ENCODE measurements at regions not wholly inside any gene's neighbourhood (a gene's known extent, or its start where the extent isn't known, plus 50 kb on each side); places are given as distances from the start of the nearest gene placed in this dataset.

DNA sequence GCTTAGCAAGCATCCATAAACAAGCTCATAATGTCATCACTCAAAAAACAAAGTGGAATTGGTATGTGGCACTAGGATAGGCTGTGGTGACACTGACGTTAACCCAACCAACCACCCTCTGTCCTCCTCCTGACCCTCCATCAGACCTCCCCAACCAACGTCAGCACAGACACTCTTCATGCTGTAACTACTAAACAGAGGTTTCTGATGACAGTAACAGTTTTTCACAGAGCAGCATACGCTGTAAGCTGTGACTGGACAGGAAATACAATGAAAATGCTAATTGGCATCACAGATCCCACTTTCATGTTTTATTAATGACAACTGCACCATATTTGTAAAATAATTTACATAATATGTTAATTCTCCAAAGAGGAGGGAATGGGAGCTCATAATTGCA, 238.0 kb downstream of the IRS2 start:
- peaks cover 13% of the 10 kb centered on the region for H3K4me1 Mint-ChIP-seq (ENCODE audit: low read depth)
- DNase-seq (ENCODE audit: low spot score), result no peak
- TF ChIP-seq, protein P1, sequence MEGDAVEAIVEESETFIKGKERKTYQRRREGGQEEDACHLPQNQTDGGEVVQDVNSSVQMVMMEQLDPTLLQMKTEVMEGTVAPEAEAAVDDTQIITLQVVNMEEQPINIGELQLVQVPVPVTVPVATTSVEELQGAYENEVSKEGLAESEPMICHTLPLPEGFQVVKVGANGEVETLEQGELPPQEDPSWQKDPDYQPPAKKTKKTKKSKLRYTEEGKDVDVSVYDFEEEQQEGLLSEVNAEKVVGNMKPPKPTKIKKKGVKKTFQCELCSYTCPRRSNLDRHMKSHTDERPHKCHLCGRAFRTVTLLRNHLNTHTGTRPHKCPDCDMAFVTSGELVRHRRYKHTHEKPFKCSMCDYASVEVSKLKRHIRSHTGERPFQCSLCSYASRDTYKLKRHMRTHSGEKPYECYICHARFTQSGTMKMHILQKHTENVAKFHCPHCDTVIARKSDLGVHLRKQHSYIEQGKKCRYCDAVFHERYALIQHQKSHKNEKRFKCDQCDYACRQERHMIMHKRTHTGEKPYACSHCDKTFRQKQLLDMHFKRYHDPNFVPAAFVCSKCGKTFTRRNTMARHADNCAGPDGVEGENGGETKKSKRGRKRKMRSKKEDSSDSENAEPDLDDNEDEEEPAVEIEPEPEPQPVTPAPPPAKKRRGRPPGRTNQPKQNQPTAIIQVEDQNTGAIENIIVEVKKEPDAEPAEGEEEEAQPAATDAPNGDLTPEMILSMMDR (IDR thresholded peaks at IDR 0.05), result no peak
- no peaks in the 10 kb centered on the region for H3K36me3 Mint-ChIP-seq (ENCODE audit: low read depth)
- H3K27ac Mint-ChIP-seq (ENCODE audit: unreplicated experiment), result no peak overlapping the region
- no peaks in the 10 kb centered on the region for H3K9me3 Mint-ChIP-seq (ENCODE audit: low read depth)
- H3K27me3 Mint-ChIP-seq (ENCODE audit: low read depth), result no peaks in the 10 kb centered on the region
- no peak overlapping the region for H3K4me3 Mint-ChIP-seq (ENCODE audit: unreplicated experiment)

- TF ChIP-seq, protein P1 (IDR thresholded peaks at IDR 0.05), result no peak
- Mint-ChIP-seq H3K27me3 (ENCODE audit: low read depth) (no peaks in the 10 kb centered on the region), H3K27ac (ENCODE audit: unreplicated experiment) (no peak overlapping the region), H3K4me3 (ENCODE audit: unreplicated experiment) (no peak overlapping the region), H3K9me3 (ENCODE audit: low read depth) (no peaks in the 10 kb centered on the region), H3K4me1 (ENCODE audit: low read depth) (peaks cover 13% of the 10 kb centered on the region), H3K36me3 (ENCODE audit: low read depth) (no peaks in the 10 kb centered on the region)
- DNase-seq (ENCODE audit: low spot score), result no peak
These were observed 238.4 kb downstream of the IRS2 start for GRCh38 chr13:109547942-109548341.

DNA sequence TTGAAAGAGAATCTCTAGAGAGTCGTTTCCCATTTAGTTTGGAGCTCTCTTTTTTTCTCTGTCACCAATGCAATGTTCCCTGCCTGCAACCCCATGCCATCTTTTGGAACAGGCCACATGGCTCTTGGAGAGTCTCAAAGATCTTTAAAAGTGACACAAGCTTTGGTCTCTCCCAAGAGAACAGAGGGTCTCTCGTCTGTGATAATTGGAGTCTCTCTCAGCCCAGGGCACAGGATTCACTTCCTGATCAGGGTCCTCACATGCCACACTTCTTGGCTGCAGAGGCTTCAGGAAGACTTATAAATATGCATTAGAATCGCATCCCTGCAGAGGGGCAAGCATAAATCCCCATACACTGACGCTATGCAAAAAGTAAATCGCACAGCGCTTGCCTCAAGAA, 240.5 kb downstream of the IRS2 start:
- H3K4me3 Mint-ChIP-seq (ENCODE audit: unreplicated experiment), result no peak overlapping the region
- H3K36me3 Mint-ChIP-seq (ENCODE audit: low read depth), result no peaks in the 10 kb centered on the region

DNA sequence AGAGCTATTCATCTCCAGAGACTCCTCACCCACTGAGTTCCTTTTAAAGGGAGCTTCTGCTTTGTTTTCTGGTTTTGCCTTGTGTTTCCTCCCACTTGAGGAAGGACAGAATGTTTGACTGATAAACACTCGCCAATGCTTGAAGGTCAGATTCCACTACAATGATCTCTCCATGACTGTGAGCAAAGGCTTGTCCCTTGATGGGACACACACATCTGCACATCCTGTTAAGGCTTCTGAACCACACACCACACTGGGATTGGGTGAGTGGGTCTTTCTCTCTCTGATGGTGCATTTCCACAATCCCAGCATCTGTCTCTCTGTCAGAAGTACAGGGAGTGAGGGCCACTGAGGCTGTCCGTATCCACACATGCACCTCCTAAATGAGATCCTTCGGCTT, 245.3 kb downstream of the IRS2 start:
- DNase-seq (ENCODE audit: low spot score), result no peak
- TF ChIP-seq, protein P1 (IDR thresholded peaks at IDR 0.05), result no peak
- no peaks in the 10 kb centered on the region for H3K27me3 Mint-ChIP-seq (ENCODE audit: low read depth)
- H3K36me3 Mint-ChIP-seq (ENCODE audit: low read depth), result no peaks in the 10 kb centered on the region
- no peak overlapping the region for H3K4me3 Mint-ChIP-seq (ENCODE audit: unreplicated experiment)
- peaks cover 10% of the 10 kb centered on the region for H3K4me1 Mint-ChIP-seq (ENCODE audit: low read depth)
- H3K27ac Mint-ChIP-seq (ENCODE audit: unreplicated experiment), result no peak overlapping the region
- H3K9me3 Mint-ChIP-seq (ENCODE audit: low read depth), result no peaks in the 10 kb centered on the region

More for the DNA sequence above, 240.5 kb downstream of the IRS2 start:
- Mint-ChIP-seq H3K9me3 (ENCODE audit: low read depth) (no peaks in the 10 kb centered on the region), H3K27ac (ENCODE audit: unreplicated experiment) (no peak overlapping the region), H3K27me3 (ENCODE audit: low read depth) (no peaks in the 10 kb centered on the region), H3K4me1 (ENCODE audit: low read depth) (peaks cover 13% of the 10 kb centered on the region)
- DNase-seq (ENCODE audit: low spot score), result no peak
- TF ChIP-seq, protein P1 (IDR thresholded peaks at IDR 0.05), result no peak

GRCh38 chr13:109537584-109537983, 248.8 kb downstream of the IRS2 start:
- Mint-ChIP-seq H3K9me3 (ENCODE audit: low read depth) (no peaks in the 10 kb centered on the region), H3K27me3 (ENCODE audit: low read depth) (no peaks in the 10 kb centered on the region), H3K36me3 (ENCODE audit: low read depth) (no peaks in the 10 kb centered on the region), H3K4me3 (ENCODE audit: unreplicated experiment) (no peak overlapping the region), H3K4me1 (ENCODE audit: low read depth) (no peaks in the 10 kb centered on the region), H3K27ac (ENCODE audit: unreplicated experiment) (no peak overlapping the region)
- DNase-seq (ENCODE audit: low spot score), result no peak
- TF ChIP-seq, protein P1 (IDR thresholded peaks at IDR 0.05), result no peak
